Erythroblast (primary cell): ENCODE measurements at regions not wholly inside any gene's neighbourhood (a gene's known extent, or its start where the extent isn't known, plus 50 kb on each side); places are given as distances from the start of the nearest gene placed in this dataset.

Experiments used
- GATA1 ChIP-seq: IDR thresholded peaks from 2 replicates; pipeline ENCODE4 v1.6.1; 2011; ENCODE audit warnings: low read depth, mild to moderate bottlenecking, control low read depth, low read length, moderate library complexity
- POLR2A ChIP-seq: IDR thresholded peaks from 2 replicates; pipeline ENCODE4 v1.6.1; 2011; ENCODE audit warnings: mild to moderate bottlenecking, low read length

DNA sequence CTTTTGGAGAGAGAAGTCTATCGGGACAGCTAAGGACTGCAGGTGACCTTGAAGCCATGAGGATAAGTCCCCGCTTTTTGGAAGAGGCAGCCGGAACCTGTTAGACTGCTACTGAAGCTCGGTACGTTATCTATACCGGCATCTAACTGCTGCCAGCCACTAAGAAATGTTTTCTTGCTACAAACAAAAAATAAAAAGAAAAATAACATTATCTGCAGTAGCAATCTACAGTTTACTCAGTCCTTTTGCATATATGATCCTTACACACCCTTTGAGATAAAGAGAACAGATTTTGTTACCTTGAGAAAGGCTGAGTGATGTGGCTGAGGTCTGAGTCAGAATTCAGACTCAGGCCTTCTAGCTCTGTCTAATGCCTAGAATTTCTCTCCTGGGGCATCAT is 314.6 kb downstream of the CDH26 start:
- TF ChIP-seq POLR2A (no peak), GATA1 (no peak)
